Endothelial cell (in vitro differentiated cells): ENCODE measurements at regions not wholly inside any gene's neighbourhood (a gene's known extent, or its start where the extent isn't known, plus 50 kb on each side); places are given as distances from the start of the nearest gene placed in this dataset.
"Not testable (repeated sequence)": the region's sequence is repeated elsewhere in the genome, so short reads cannot be mapped to it uniquely, and the experiment has no call there.

Source experiments
- DNase-seq: peaks from one replicate; pipeline ENCODE4 v3.0.0; 2021; ENCODE audit warnings: low spot score
- H3K27ac Mint-ChIP-seq: one replicate; pipeline ENCODE4 v1.8.0; 2021; ENCODE audit warnings: mixed read lengths, inconsistent platforms; ENCODE audit not compliant: unreplicated experiment
- H3K27me3 Mint-ChIP-seq: one replicate; pipeline ENCODE4 v1.8.0; 2021; ENCODE audit warnings: mild to moderate bottlenecking, moderate library complexity, mixed read lengths, inconsistent platforms; ENCODE audit not compliant: unreplicated experiment
- H3K36me3 Mint-ChIP-seq: one replicate; pipeline ENCODE4 v1.8.0; 2021; ENCODE audit warnings: mild to moderate bottlenecking, low read depth, mixed read lengths, inconsistent platforms; ENCODE audit not compliant: unreplicated experiment
- H3K4me1 Mint-ChIP-seq: one replicate; pipeline ENCODE4 v1.8.0; 2021; ENCODE audit warnings: mild to moderate bottlenecking, mixed read lengths, inconsistent platforms; ENCODE audit not compliant: unreplicated experiment
- H3K4me3 Mint-ChIP-seq: one replicate; pipeline ENCODE4 v1.8.0; 2021; ENCODE audit warnings: mild to moderate bottlenecking, mixed read lengths, inconsistent platforms; ENCODE audit not compliant: unreplicated experiment
- H3K9me3 Mint-ChIP-seq: one replicate; pipeline ENCODE4 v1.8.0; 2021; ENCODE audit warnings: mixed read lengths, inconsistent platforms; ENCODE audit not compliant: unreplicated experiment
- CTCF ChIP-seq: fragments of 200-600 bp; sonication (generic); IDR thresholded peaks from one replicate; pipeline ENCODE4 v1.5.0; 2021; ENCODE audit warnings: antibody characterized with exemption; ENCODE audit not compliant: unreplicated experiment

- Mint-ChIP-seq H3K27ac (no peak overlapping the region), H3K36me3 (no peaks in the 10 kb centered on the region), H3K9me3 (no peaks in the 10 kb centered on the region), H3K4me3 (no peak overlapping the region), H3K27me3 (peaks cover 5% of the 10 kb centered on the region), H3K4me1 (peaks cover 34% of the 10 kb centered on the region)
- no peak for TF ChIP-seq CTCF
- no peak for DNase-seq
Observed at GRCh38 chr3:34075975-34076374, 277.5 kb downstream of the PDCD6IP start.

GRCh38 chr3:34077417-34078195, 279.2 kb downstream of the PDCD6IP start:
- DNase-seq: no peak
- Mint-ChIP-seq H3K36me3 (no peaks in the 10 kb centered on the region), H3K4me3 (no peak overlapping the region), H3K9me3 (no peaks in the 10 kb centered on the region), H3K27ac (no peak overlapping the region), H3K4me1 (peaks cover 19% of the 10 kb centered on the region), H3K27me3 (peaks cover 5% of the 10 kb centered on the region)
- TF ChIP-seq CTCF: no peak

- DNase-seq: no peak
- H3K36me3 Mint-ChIP-seq: no peaks in the 10 kb centered on the region
- H3K27me3 Mint-ChIP-seq: peaks cover 5% of the 10 kb centered on the region
- H3K4me1 Mint-ChIP-seq: peaks cover 19% of the 10 kb centered on the region
- H3K27ac Mint-ChIP-seq: no peak overlapping the region
- H3K9me3 Mint-ChIP-seq: no peaks in the 10 kb centered on the region
- H3K4me3 Mint-ChIP-seq: no peak overlapping the region
- TF ChIP-seq CTCF: no peak
Observed at GRCh38 chr3:34078418-34078817, 280.0 kb downstream of the PDCD6IP start.

- H3K9me3 Mint-ChIP-seq, H3K27me3 Mint-ChIP-seq, H3K27ac Mint-ChIP-seq, H3K4me3 Mint-ChIP-seq, H3K36me3 Mint-ChIP-seq, DNase-seq: not testable (repeated sequence)
- H3K4me1 Mint-ChIP-seq: peaks cover 19% of the 10 kb centered on the region
Observed at GRCh38 chr3:34079849-34080248, 281.4 kb downstream of the PDCD6IP start.

- not testable (repeated sequence) for H3K9me3 Mint-ChIP-seq, DNase-seq, H3K4me1 Mint-ChIP-seq, H3K27me3 Mint-ChIP-seq, H3K36me3 Mint-ChIP-seq, H3K4me3 Mint-ChIP-seq, H3K27ac Mint-ChIP-seq
Observed at GRCh38 chr3:34090379-34090778, 291.9 kb downstream of the PDCD6IP start.

GRCh38 chr3:34090876-34091275, 292.4 kb downstream of the PDCD6IP start:
- Mint-ChIP-seq H3K27ac (no peak overlapping the region), H3K27me3 (no peaks in the 10 kb centered on the region), H3K4me1 (no peaks in the 10 kb centered on the region), H3K36me3 (peaks cover 8% of the 10 kb centered on the region), H3K4me3 (no peak overlapping the region), H3K9me3 (no peaks in the 10 kb centered on the region)
- TF ChIP-seq CTCF: no peak
- DNase-seq: no peak

- not testable (repeated sequence) for H3K27ac Mint-ChIP-seq, H3K4me3 Mint-ChIP-seq, H3K36me3 Mint-ChIP-seq, H3K4me1 Mint-ChIP-seq, H3K27me3 Mint-ChIP-seq, H3K9me3 Mint-ChIP-seq, DNase-seq
Observed at GRCh38 chr3:34094280-34094679, 295.9 kb downstream of the PDCD6IP start.
